Testis (tissue), 2 donors: ENCODE measurements at regions not wholly inside any gene's neighbourhood (a gene's known extent, or its start where the extent isn't known, plus 50 kb on each side); places are given as distances from the start of the nearest gene placed in this dataset.
A peak's percentile ranks its signal among the peaks of the same experiment; 100 is the strongest.

ENCODE experiments used
- DNase-seq: peaks from one replicate; pipeline ENCODE4 v3.0.0-alpha.2; 2019
- H3K27ac ChIP-seq, 2 donors: fragments of 200-600 bp; sonication (generic); one replicate each; pipeline ENCODE4 v1.5.1; 2019
- H3K27me3 ChIP-seq: fragments of 200-600 bp; sonication (generic); one replicate; pipeline ENCODE4 v1.5.1; 2019
- H3K36me3 ChIP-seq: fragments of 200-600 bp; sonication (generic); one replicate; pipeline ENCODE4 v1.5.1; 2017; ENCODE audit warnings: low read depth; ENCODE audit errors: missing control alignments
- H3K4me1 ChIP-seq: fragments of 200-600 bp; sonication (generic); one replicate; pipeline ENCODE4 v1.5.1; 2019
- H3K4me3 ChIP-seq, 2 donors: fragments of 200-600 bp; sonication (generic); one replicate each; pipeline ENCODE4 v1.5.1; 2017 to 2019
- H3K9me3 ChIP-seq: fragments of 200-600 bp; sonication (generic); one replicate; pipeline ENCODE4 v1.5.1; 2017
- CTCF ChIP-seq, 3 experiments: fragments of 450-650 bp in 2 of 3; fragments of 200-600 bp in 1 of 3; sonication (generic) in 1 of 3; IDR thresholded peaks; one replicate each; pipeline ENCODE4 v1.5.1; 2016 to 2019; ENCODE audit warnings: antibody characterized with exemption in 3 of 3, mild to moderate bottlenecking in 2 of 3, moderate library complexity in 1 of 3
- POLR2A ChIP-seq: fragments of 450-650 bp; IDR thresholded peaks from one replicate; pipeline ENCODE4 v1.6.1; 2017; ENCODE audit warnings: antibody characterized with exemption, mild to moderate bottlenecking, moderate library complexity
- WGBS, 2 donors: methylation state at CpG; one replicate each; pipeline ENCODE4 v1.1.5; 2018; 5-methylcytosine and 5-hydroxymethylcytosine counted together
- intact Hi-C: fragments of 100-400 bp; cut with DNase I; formaldehyde crosslinking; loops from one replicate; pipeline ENCODE4 v1.15.1; 2023; ENCODE audit warnings: low total_unique reads

- no peaks in the 10 kb centered on the region for H3K4me1 ChIP-seq
- 93 to 94% methylated on average over 5 of the region's 5 CpGs for whole genome bisulfite sequencing, 2 donors
- H3K36me3 ChIP-seq: no peaks in the 10 kb centered on the region
- no peak overlapping the region for H3K27ac ChIP-seq
- no peak overlapping the region for H3K4me3 ChIP-seq
- no peaks in the 10 kb centered on the region for H3K27me3 ChIP-seq
- TF ChIP-seq CTCF (IDR thresholded peaks at IDR 0.05): no peak
- TF ChIP-seq POLR2A: no peak
- DNase-seq: no peak
- H3K9me3 ChIP-seq: no peaks in the 10 kb centered on the region
- intact Hi-C loops: no loop called here
These were observed 118.7 kb upstream of the ADAMTS16 start for GRCh38 chr5:5021436-5021835.

GRCh38 chr5:5025098-5025773, 114.9 kb upstream of the ADAMTS16 start:
- DNase-seq: no peak
- Histone ChIP-seq H3K27me3 (no peaks in the 10 kb centered on the region), H3K9me3 (no peaks in the 10 kb centered on the region), H3K4me3 (peak overlapping the region in 1 of 2 donors; percentile 9), H3K36me3 (no peaks in the 10 kb centered on the region), H3K4me1 (no peaks in the 10 kb centered on the region), H3K27ac (no peak overlapping the region)
- no peak for TF ChIP-seq POLR2A
- TF ChIP-seq CTCF (IDR thresholded peaks at IDR 0.05): no peak
- intact Hi-C loops: no loop called here
- 55 to 78% methylated on average over 14 of the region's 14 CpGs for WGBS, 2 donors

- no peaks in the 10 kb centered on the region for H3K27me3 ChIP-seq
- no peak overlapping the region for H3K27ac ChIP-seq
- intact Hi-C loops: no loop called here
- TF ChIP-seq POLR2A (no peak), CTCF (IDR thresholded peaks at IDR 0.05) (no peak)
- 68 to 71% methylated on average over 10 to 16 of the region's 16 CpGs for WGBS, 2 donors
- peak overlapping the region in 1 of 2 donors; percentile 9 for H3K4me3 ChIP-seq
- H3K4me1 ChIP-seq: no peaks in the 10 kb centered on the region
- DNase-seq: no peak
- no peaks in the 10 kb centered on the region for H3K9me3 ChIP-seq
- no peaks in the 10 kb centered on the region for H3K36me3 ChIP-seq
These were observed 114.2 kb upstream of the ADAMTS16 start for GRCh38 chr5:5025774-5026408.

- H3K36me3 ChIP-seq: no peaks in the 10 kb centered on the region
- no peak overlapping the region for H3K27ac ChIP-seq
- no peak overlapping the region for H3K4me3 ChIP-seq
- DNase-seq: no peak
- no peaks in the 10 kb centered on the region for H3K4me1 ChIP-seq
- no peaks in the 10 kb centered on the region for H3K9me3 ChIP-seq
- WGBS, 2 donors: 39 to 72% methylated on average over 4 of the region's 4 CpGs
- intact Hi-C loops: no loop called here
- TF ChIP-seq POLR2A (no peak), CTCF (IDR thresholded peaks at IDR 0.05) (no peak)
- H3K27me3 ChIP-seq: no peaks in the 10 kb centered on the region
These were observed 113.7 kb upstream of the ADAMTS16 start for GRCh38 chr5:5026409-5026785.

- no peaks in the 10 kb centered on the region for H3K4me1 ChIP-seq
- H3K4me3 ChIP-seq: no peak overlapping the region
- TF ChIP-seq CTCF (IDR thresholded peaks at IDR 0.05): no peak
- no peak for TF ChIP-seq POLR2A
- 62 to 65% methylated on average over 6 of the region's 6 CpGs for WGBS, 2 donors
- no peak overlapping the region for H3K27ac ChIP-seq
- no peaks in the 10 kb centered on the region for H3K36me3 ChIP-seq
- no peaks in the 10 kb centered on the region for H3K27me3 ChIP-seq
- intact Hi-C loops: no loop called here
- H3K9me3 ChIP-seq: no peaks in the 10 kb centered on the region
- no peak for DNase-seq
These were observed 108.5 kb upstream of the ADAMTS16 start for GRCh38 chr5:5031665-5032064.
